Panc1 (cell line): ENCODE measurements at regions not wholly inside any gene's neighbourhood (a gene's known extent, or its start where the extent isn't known, plus 50 kb on each side); places are given as distances from the start of the nearest gene placed in this dataset.

Experiments used
- CTCF ChIP-seq: fragments of 450-650 bp; IDR thresholded peaks from 2 replicates; pipeline ENCODE4 v1.5.1; 2017; ENCODE audit warnings: mild to moderate bottlenecking
- POLR2AphosphoS5 ChIP-seq: IDR thresholded peaks from 2 replicates; pipeline ENCODE4 v1.6.1; 2012; ENCODE audit warnings: mild to moderate bottlenecking, low read depth, low read length, moderate library complexity
- REST ChIP-seq, 2 experiments: IDR thresholded peaks; 2 replicates each; pipeline ENCODE4 v1.6.1; 2011 to 2012; ENCODE audit warnings: low read depth in 2 of 2, control low read depth in 1 of 2, low read length in 1 of 2, mild to moderate bottlenecking in 1 of 2, moderate library complexity in 1 of 2; ENCODE audit not compliant: insufficient read depth in 1 of 2
- SIN3A ChIP-seq: IDR thresholded peaks from 2 replicates; pipeline ENCODE4 v1.6.1; 2012; ENCODE audit warnings: low read depth, mild to moderate bottlenecking, low read length, moderate library complexity, borderline replicate concordance; ENCODE audit not compliant: insufficient read depth

- TF ChIP-seq SIN3A, result no peak
- no peak for TF ChIP-seq REST (IDR thresholded peaks at IDR 0.05; ENCODE audit: insufficient read depth in 1 of 2, low read depth in 2 of 2, low read length in 1 of 2)
- no peak for TF ChIP-seq POLR2AphosphoS5
- no peak for TF ChIP-seq CTCF
Observed at GRCh38 chr17:13407381-13407780, 194.3 kb downstream of the HS3ST3A1 start.
